ENCODE measurements at regions not wholly inside any gene's neighbourhood (a gene's known extent, or its start where the extent isn't known, plus 50 kb on each side); places are given as distances from the start of the nearest gene placed in this dataset.

DNA sequence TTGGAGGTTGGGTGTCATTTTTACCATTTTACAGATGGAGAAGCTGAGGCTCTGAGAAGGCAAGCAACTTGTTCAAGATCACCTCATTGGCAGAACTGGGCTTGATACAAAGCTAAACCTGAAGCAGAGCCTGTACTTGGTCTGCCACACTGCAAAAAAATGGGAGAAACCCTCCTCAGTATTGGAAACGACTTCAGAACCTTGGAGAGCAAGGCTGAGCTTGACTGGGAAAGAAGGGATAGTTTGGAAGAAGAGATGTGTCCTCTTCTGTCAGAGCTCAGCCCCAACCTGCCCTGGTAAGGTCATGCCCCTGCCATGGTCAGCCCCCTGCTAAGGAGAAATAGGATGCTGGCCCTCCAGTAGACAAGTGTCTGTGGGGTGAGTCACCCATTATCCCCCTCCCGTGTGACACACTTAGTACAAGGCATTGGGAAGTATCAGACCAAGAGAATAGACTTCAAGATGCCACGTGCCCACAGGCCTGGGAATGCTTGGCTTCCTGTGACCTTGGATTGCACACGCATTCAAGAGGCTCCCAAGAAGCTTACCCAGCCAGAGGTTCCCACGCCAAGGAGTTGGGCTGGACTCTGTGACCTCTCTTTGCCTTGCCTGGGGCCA, 56.2 kb upstream of the SMNDC1 start:
- TF ChIP-seq, protein P1, sequence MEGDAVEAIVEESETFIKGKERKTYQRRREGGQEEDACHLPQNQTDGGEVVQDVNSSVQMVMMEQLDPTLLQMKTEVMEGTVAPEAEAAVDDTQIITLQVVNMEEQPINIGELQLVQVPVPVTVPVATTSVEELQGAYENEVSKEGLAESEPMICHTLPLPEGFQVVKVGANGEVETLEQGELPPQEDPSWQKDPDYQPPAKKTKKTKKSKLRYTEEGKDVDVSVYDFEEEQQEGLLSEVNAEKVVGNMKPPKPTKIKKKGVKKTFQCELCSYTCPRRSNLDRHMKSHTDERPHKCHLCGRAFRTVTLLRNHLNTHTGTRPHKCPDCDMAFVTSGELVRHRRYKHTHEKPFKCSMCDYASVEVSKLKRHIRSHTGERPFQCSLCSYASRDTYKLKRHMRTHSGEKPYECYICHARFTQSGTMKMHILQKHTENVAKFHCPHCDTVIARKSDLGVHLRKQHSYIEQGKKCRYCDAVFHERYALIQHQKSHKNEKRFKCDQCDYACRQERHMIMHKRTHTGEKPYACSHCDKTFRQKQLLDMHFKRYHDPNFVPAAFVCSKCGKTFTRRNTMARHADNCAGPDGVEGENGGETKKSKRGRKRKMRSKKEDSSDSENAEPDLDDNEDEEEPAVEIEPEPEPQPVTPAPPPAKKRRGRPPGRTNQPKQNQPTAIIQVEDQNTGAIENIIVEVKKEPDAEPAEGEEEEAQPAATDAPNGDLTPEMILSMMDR (IDR thresholded peaks at IDR 0.05): no peak

DNA sequence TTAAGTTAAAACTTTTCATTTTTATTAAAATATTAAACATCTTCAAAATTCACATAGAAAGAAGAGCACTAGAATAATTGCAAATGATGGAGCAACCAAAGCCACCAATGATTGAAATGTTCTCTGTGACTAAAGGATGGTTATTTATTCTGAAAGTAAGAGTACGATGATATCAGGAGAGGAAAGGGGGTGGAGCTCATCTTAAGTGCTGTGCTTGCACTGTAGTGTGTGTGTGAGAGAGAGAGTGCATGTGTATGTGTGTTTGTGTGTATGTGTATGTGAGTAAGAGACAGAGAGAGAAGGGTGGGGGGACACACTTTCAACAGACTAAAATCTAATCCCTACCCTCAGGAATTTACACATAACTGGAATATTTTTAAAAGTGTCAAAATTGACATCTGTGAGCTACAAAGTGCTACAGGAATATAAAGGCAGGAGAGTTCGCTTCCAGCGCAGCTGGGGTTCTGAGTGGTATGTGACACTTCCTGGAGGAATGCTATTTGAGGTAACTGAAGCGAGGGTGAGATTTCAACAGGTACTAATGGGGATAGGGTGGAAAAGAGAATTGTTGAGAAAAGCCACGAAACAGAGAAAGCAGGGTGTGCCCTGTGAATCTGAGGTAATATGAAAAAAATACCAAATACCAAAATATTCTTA, 57.2 kb upstream of the SMNDC1 start:
- TF ChIP-seq, protein P1 (IDR thresholded peaks at IDR 0.05): no peak

GRCh38 chr10:110363572-110364411, 59.1 kb upstream of the SMNDC1 start:
- TF ChIP-seq, protein P1 (IDR thresholded peaks at IDR 0.05): no peak

DNA sequence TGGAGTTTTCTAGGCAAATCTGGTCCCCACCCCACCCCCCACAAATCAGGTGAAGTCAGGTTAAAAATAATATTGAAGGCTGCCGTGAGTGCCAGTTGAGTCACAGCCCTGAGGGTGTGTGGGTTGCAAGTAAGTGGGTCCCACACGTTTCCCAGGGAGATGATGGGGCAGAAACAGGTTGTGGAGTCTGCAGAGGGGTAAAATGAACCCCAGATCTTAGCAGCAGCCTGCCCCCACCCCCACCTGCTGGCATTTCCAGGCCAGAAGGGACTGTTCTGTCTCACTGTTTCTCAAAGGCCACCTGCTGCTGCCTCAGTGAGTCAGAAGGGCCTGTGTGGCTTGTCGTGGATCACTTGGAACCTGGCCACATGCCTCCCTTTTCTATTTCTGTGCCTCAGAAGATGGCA, 59.8 kb upstream of the SMNDC1 start:
- TF ChIP-seq, protein P1 (IDR thresholded peaks at IDR 0.05): no peak

GRCh38 chr10:110365356-110366143, 60.8 kb upstream of the SMNDC1 start:
- TF ChIP-seq, protein P1 (IDR thresholded peaks at IDR 0.05): no peak

DNA sequence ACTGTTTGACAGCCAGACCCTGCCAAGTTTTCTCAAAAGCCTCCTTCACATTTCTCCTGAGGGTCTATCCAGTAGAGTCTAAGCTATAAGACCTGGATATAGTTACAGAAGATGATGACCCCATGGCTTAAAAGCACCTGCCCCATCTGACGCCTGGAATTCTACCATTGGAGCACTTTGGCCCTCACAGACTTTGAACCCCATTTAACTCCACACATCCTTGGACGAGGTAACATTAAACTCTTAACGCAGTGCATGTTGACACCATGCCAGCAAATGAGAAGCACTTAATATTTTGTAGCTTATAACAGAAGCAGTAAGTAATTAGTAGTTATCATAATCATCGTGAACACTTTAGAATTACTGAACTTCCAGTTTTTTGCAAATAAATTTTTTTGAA, 61.9 kb upstream of the SMNDC1 start:
- TF ChIP-seq, protein P1 (IDR thresholded peaks at IDR 0.05): no peak

- TF ChIP-seq, protein P1 (IDR thresholded peaks at IDR 0.05): no peak
Measured at GRCh38 chr10:110368002-110368401, 63.3 kb upstream of the SMNDC1 start.

All from LNCAP (cell line).